ENCODE measurements at regions not wholly inside any gene's neighbourhood (a gene's known extent, or its start where the extent isn't known, plus 50 kb on each side); places are given as distances from the start of the nearest gene placed in this dataset.

- TF ChIP-seq CTCF (IDR thresholded peaks at IDR 0.05; ENCODE audit: insufficient read depth, low read length) (no peak), POLR2AphosphoS5 (IDR thresholded peaks at IDR 0.05; ENCODE audit: low read depth) (no peak), REST (IDR thresholded peaks at IDR 0.05; ENCODE audit: insufficient replicate concordance, low read depth) (no peak)
These were observed 1197.5 kb upstream of the TENM4 start for GRCh38 chr11:80638296-80638695.

Data from HL-60 (cell line).